NCI-H187 (cell line): ENCODE measurements at regions not wholly inside any gene's neighbourhood (a gene's known extent, or its start where the extent isn't known, plus 50 kb on each side); places are given as distances from the start of the nearest gene placed in this dataset.
"Not testable (repeated sequence)": the region's sequence is repeated elsewhere in the genome, so short reads cannot be mapped to it uniquely, and the experiment has no call there.

ENCODE experiments used
- DNase-seq, 2 experiments: peaks; one replicate each; lab custom pipeline; 2025; lab: John Stamatoyannopoulos, UW

GRCh38 chr1:221575605-221576004, 166.3 kb downstream of the DUSP10 start:
- DNase-seq, result no peak

- no peak for DNase-seq
Measured at GRCh38 chr1:221576268-221576667, 165.6 kb downstream of the DUSP10 start.

GRCh38 chr1:221583465-221583864, 158.4 kb downstream of the DUSP10 start:
- no peak for DNase-seq

- not testable (repeated sequence) for DNase-seq
Measured at GRCh38 chr1:221587013-221587412, 154.9 kb downstream of the DUSP10 start.

- DNase-seq, result not testable (repeated sequence)
Measured at GRCh38 chr1:221591250-221591649, 150.6 kb downstream of the DUSP10 start.

GRCh38 chr1:221594576-221594975, 147.3 kb downstream of the DUSP10 start:
- no peak for DNase-seq

- no peak for DNase-seq
Measured at GRCh38 chr1:221598122-221598521, 143.8 kb downstream of the DUSP10 start.

- no peak for DNase-seq
Measured at GRCh38 chr1:221601166-221601565, 140.7 kb downstream of the DUSP10 start.

GRCh38 chr1:221602830-221603229, 139.1 kb downstream of the DUSP10 start:
- DNase-seq, result no peak

GRCh38 chr1:221604390-221604789, 137.5 kb downstream of the DUSP10 start:
- DNase-seq, result not testable (repeated sequence)

- DNase-seq, result no peak
Measured at GRCh38 chr1:221604948-221605347, 136.9 kb downstream of the DUSP10 start.

GRCh38 chr1:221605569-221605968, 136.3 kb downstream of the DUSP10 start:
- DNase-seq, result no peak

GRCh38 chr1:221606256-221606655, 135.6 kb downstream of the DUSP10 start:
- DNase-seq, result no peak

- DNase-seq, result no peak
Measured at GRCh38 chr1:221608835-221609320, 133.0 kb downstream of the DUSP10 start.

- DNase-seq, result no peak
Measured at GRCh38 chr1:221611656-221612046, 130.2 kb downstream of the DUSP10 start.

- DNase-seq, result no peak
Measured at GRCh38 chr1:221612047-221612777, 129.7 kb downstream of the DUSP10 start.

GRCh38 chr1:221620437-221621384, 121.2 kb downstream of the DUSP10 start:
- peak in 1 of 2 experiments; percentile 5 for DNase-seq

- no peak for DNase-seq
Measured at GRCh38 chr1:221621683-221622082, 120.2 kb downstream of the DUSP10 start.

GRCh38 chr1:221622389-221622788, 119.5 kb downstream of the DUSP10 start:
- no peak for DNase-seq

- DNase-seq, result no peak
Measured at GRCh38 chr1:221625026-221625425, 116.9 kb downstream of the DUSP10 start.

- DNase-seq, result no peak
Measured at GRCh38 chr1:221626041-221626440, 115.8 kb downstream of the DUSP10 start.

GRCh38 chr1:221630236-221630635, 111.7 kb downstream of the DUSP10 start:
- no peak for DNase-seq

GRCh38 chr1:221631556-221631955, 110.3 kb downstream of the DUSP10 start:
- no peak for DNase-seq
